ENCODE measurements at regions not wholly inside any gene's neighbourhood (a gene's known extent, or its start where the extent isn't known, plus 50 kb on each side); places are given as distances from the start of the nearest gene placed in this dataset.

DNA sequence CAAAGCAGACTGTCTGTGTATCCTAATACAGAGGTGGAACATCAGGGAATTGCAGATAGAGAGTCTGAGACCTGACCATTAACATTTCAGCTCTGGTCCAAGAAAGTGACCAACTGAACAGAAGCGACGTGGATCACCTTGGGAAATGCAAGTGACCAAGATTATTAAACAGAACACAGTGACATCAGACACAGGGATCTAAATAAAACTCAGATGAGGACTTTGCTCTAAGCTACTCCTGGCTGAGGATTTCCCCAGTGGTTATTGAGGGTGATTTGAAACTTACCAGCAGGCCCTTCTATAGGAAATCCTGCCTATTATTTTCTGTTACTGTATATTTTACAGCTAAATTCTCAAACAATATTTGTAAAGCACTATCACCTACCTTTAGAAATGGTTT lies 436.0 kb downstream of the TMEM38B start:
- no peak for DNase-seq
- no peaks in the 10 kb centered on the region for H3K9me3 ChIP-seq (ENCODE audit: severe bottlenecking)
- TF ChIP-seq, protein P1, sequence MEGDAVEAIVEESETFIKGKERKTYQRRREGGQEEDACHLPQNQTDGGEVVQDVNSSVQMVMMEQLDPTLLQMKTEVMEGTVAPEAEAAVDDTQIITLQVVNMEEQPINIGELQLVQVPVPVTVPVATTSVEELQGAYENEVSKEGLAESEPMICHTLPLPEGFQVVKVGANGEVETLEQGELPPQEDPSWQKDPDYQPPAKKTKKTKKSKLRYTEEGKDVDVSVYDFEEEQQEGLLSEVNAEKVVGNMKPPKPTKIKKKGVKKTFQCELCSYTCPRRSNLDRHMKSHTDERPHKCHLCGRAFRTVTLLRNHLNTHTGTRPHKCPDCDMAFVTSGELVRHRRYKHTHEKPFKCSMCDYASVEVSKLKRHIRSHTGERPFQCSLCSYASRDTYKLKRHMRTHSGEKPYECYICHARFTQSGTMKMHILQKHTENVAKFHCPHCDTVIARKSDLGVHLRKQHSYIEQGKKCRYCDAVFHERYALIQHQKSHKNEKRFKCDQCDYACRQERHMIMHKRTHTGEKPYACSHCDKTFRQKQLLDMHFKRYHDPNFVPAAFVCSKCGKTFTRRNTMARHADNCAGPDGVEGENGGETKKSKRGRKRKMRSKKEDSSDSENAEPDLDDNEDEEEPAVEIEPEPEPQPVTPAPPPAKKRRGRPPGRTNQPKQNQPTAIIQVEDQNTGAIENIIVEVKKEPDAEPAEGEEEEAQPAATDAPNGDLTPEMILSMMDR (IDR thresholded peaks at IDR 0.05; ENCODE audit: low read depth, low read length), result no peak
- H3K4me3 ChIP-seq (ENCODE audit: low read depth, low read length), result no peak overlapping the region
- no peak overlapping the region for H3K27ac ChIP-seq
- H3K27me3 ChIP-seq (ENCODE audit: insufficient read depth, low read depth, severe bottlenecking), result no peaks in the 10 kb centered on the region
- no peaks in the 10 kb centered on the region for H3K36me3 ChIP-seq

DNA sequence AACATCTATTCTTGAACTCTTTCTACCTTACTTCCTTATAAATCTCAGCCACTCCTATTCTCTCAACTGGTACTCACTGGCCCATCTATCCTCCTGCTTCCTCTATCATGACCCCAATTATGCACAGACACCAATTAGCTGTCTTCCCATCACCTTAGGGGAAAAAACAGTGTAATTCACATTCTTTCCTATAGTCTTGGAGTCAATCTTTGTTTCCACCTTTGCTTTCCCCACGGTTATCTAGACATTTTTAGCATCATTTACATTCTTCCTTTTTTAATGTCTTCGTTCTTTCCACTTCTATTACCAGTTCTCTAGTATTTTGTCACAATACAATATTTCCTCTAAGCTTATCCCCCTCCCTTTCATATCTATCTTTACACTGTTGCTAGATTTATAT lies 449.4 kb downstream of the TMEM38B start:
- no peak overlapping the region for H3K4me3 ChIP-seq (ENCODE audit: low read depth, low read length)
- H3K27me3 ChIP-seq (ENCODE audit: insufficient read depth, low read depth, severe bottlenecking), result no peaks in the 10 kb centered on the region
- H3K36me3 ChIP-seq, result no peaks in the 10 kb centered on the region
- H3K27ac ChIP-seq, result no peak overlapping the region
- TF ChIP-seq, protein P1 (IDR thresholded peaks at IDR 0.05; ENCODE audit: low read depth, low read length), result no peak
- no peak for DNase-seq
- peaks cover under 1% of the 10 kb centered on the region for H3K9me3 ChIP-seq (ENCODE audit: severe bottlenecking)

DNA sequence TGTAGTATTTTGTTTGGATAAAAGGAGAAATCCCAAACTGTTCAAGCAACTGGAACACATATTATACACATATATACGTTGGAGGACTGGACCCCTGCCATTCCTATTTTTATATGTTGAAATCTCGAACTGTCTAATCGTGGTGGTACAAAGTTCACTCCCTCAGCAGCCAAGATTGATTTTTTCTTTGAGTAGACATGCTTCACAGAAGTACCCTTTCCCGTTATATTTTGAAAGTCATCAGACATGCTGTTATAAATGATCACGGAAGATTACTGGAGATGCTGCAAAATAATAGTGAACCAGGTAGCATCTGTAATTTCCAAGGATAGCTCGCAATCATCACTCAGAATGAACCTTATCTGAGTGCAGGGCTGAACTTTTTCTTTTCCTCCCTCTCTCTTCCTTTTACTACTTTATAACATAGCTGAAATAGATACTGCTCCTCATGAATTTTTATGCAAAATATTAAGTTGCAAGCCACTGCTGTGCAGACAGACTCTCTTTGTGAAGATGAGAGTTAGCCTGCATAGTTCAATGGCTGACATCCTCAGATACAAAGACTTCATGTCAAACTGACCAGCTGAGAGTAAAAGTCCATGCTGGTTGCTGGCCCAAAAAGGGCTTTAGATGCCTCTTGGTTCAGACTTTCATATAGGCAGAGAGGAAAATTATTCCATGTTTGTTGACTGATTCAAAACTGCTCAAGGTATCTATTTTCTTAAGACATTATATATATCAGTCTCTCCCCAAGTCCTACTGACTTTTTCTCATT lies 451.9 kb downstream of the TMEM38B start:
- H3K4me3 ChIP-seq (ENCODE audit: low read depth, low read length), result no peak overlapping the region

DNA sequence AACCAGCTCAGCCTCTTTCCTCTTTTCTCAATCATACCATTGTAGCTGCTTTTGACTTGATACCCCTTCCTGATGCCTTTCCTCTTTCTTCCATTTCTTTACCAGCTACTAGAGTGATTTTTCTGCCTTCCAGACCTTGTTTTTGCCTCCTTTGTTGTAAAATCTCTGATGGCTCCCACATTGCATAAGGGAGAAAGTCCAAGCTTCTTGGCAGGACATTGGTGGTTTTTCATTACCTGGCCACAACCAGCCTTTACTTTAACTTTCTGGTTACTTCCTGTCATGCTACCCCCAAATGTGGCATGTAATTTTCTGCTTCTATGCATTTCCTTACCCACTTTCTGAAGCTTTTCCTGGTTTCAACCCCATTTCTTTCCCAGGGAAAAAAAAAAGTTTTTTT lies 452.5 kb downstream of the TMEM38B start:
- Histone ChIP-seq H3K4me3 (ENCODE audit: low read depth, low read length) (no peak overlapping the region), H3K27me3 (ENCODE audit: insufficient read depth, low read depth, severe bottlenecking) (no peaks in the 10 kb centered on the region), H3K36me3 (no peaks in the 10 kb centered on the region), H3K27ac (no peak overlapping the region), H3K9me3 (ENCODE audit: severe bottlenecking) (peaks cover 6% of the 10 kb centered on the region)
- TF ChIP-seq, protein P1 (IDR thresholded peaks at IDR 0.05; ENCODE audit: low read depth, low read length), result no peak
- DNase-seq, result no peak

More for the DNA sequence above, 451.9 kb downstream of the TMEM38B start:
- Histone ChIP-seq H3K9me3 (ENCODE audit: severe bottlenecking) (peaks cover 6% of the 10 kb centered on the region), H3K27me3 (ENCODE audit: insufficient read depth, low read depth, severe bottlenecking) (no peaks in the 10 kb centered on the region), H3K27ac (no peak overlapping the region), H3K36me3 (no peaks in the 10 kb centered on the region)
- DNase-seq, result no peak
- TF ChIP-seq, protein P1 (IDR thresholded peaks at IDR 0.05; ENCODE audit: low read depth, low read length), result no peak

DNA sequence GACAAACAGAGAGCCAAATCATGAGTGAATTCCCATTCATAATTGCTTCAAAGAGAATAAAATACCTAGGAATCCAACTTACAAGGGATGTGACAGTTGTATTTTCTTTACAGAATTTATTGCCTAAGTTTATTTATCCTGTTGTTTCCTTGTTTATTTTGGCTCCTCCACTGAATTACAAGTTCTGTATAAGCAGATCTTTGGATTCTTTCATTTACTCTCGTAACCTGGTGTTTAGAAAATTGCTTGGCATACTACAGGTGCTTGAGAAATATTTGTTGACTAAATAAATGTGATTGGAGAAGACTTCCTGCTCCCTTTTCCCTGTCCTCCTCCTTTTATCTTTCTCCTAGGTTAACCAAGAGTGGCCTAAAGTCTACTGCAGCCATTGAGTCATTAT lies 455.6 kb downstream of the TMEM38B start:
- TF ChIP-seq, protein P1 (IDR thresholded peaks at IDR 0.05; ENCODE audit: low read depth, low read length), result no peak

DNA sequence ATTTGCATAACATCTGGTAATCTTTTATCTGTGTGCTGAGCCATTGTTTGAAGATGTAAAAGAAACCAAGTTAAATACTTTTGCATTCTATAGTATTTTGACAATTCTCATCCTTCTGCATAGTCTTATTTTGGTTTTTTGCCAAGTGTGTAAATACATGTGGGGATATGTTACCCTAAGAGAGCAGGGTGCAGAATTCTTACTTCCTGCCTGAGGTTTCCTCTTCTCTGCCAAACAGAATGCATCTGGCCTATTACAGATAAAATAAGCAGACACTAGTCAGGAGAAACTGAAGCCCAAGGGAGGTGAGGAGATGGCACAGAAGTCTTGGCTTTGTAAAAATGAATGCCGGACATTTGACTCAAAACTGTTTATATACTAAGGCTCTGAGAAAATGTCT lies 462.1 kb downstream of the TMEM38B start:
- TF ChIP-seq, protein P1 (IDR thresholded peaks at IDR 0.05; ENCODE audit: low read depth, low read length), result no peak
- no peaks in the 10 kb centered on the region for H3K27me3 ChIP-seq (ENCODE audit: insufficient read depth, low read depth, severe bottlenecking)
- H3K4me3 ChIP-seq (ENCODE audit: low read depth, low read length), result no peak overlapping the region
- H3K9me3 ChIP-seq (ENCODE audit: severe bottlenecking), result no peaks in the 10 kb centered on the region
- H3K36me3 ChIP-seq, result no peaks in the 10 kb centered on the region
- no peak for DNase-seq
- H3K27ac ChIP-seq, result no peak overlapping the region

More for the DNA sequence above, 455.6 kb downstream of the TMEM38B start:
- Histone ChIP-seq H3K27me3 (ENCODE audit: insufficient read depth, low read depth, severe bottlenecking) (no peaks in the 10 kb centered on the region), H3K36me3 (no peaks in the 10 kb centered on the region), H3K27ac (no peak overlapping the region), H3K4me3 (ENCODE audit: low read depth, low read length) (no peak overlapping the region), H3K9me3 (ENCODE audit: severe bottlenecking) (peaks cover 6% of the 10 kb centered on the region)
- no peak for DNase-seq

All from WERI-Rb-1 (cell line).